ENCODE measurements at regions not wholly inside any gene's neighbourhood (a gene's known extent, or its start where the extent isn't known, plus 50 kb on each side); places are given as distances from the start of the nearest gene placed in this dataset.

DNA sequence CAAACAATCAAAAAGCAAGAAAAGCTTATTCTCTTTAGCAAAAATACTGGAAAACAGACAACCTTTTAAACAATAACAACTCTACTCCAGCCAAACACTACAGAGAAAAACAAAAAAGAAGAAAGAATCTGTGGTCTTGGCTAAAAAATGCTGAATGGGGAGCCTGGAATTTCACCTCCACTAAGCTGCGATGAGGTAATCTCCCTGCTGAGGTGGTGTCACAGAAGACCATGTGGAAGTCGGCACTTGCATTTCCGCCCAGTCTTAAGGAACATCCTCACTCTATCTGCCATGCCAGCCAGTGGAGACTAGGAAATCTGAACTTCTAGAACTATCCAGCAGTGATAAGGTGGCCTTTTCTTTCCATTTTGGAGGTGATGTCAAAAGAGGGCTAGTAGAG, 1026.8 kb upstream of the EPHA7 start:
- no peak for DNase-seq (ENCODE audit: low read depth, low spot score)
- Histone ChIP-seq H4K20me1 (replicated peaks; ENCODE audit: control insufficient read depth, extremely low read depth, insufficient read depth, low read length) (no peaks in the 10 kb centered on the region), H3K36me3 (ENCODE audit: control insufficient read depth in 2 of 2, extremely low read depth in 1 of 2, insufficient read depth in 2 of 2, low read length in 2 of 2) (no peaks in the 10 kb centered on the region), H3K27ac (ENCODE audit: insufficient read depth, low read depth, low read length) (no peak overlapping the region), H3K9me1 (replicated peaks; ENCODE audit: control insufficient read depth, extremely low read depth, insufficient read depth, low read length) (no peaks in the 10 kb centered on the region), H2AFZ (ENCODE audit: low read depth, low read length) (no peak overlapping the region), H3K4me2 (ENCODE audit: insufficient read depth, low read length) (no peak overlapping the region), H3K9ac (replicated peaks; ENCODE audit: extremely low read depth, insufficient read depth, low read length) (no peak overlapping the region), H3K4me3 (replicated peaks in 1 of 3; ENCODE audit: insufficient read depth in 1 of 3, low read depth in 1 of 3, low read length in 3 of 3) (no peak overlapping the region), H3K4me1 (ENCODE audit: control insufficient read depth, extremely low read depth, insufficient read depth, low read length) (no peaks in the 10 kb centered on the region), H3K9me3 (replicated peaks; ENCODE audit: control insufficient read depth, insufficient read depth, low read length) (no peaks in the 10 kb centered on the region), H3K79me2 (ENCODE audit: control insufficient read depth, insufficient read depth, low read length) (no peaks in the 10 kb centered on the region), H3K27me3 (ENCODE audit: control insufficient read depth in 2 of 2, insufficient read depth in 2 of 2, low read length in 2 of 2) (no peaks in the 10 kb centered on the region)
- no TSS peak for BruUV-seq (replicated peaks)
- no peak for TF ChIP-seq EZH2 (IDR thresholded peaks at IDR 0.05; ENCODE audit: borderline replicate concordance, low read depth, low read length, severe bottlenecking)
- TF ChIP-seq, protein P1, sequence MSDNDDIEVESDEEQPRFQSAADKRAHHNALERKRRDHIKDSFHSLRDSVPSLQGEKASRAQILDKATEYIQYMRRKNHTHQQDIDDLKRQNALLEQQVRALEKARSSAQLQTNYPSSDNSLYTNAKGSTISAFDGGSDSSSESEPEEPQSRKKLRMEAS (IDR thresholded peaks at IDR 0.05; ENCODE audit: insufficient read depth, insufficient read length) = no peak
- no peak for TF ChIP-seq JUN (IDR thresholded peaks at IDR 0.05; ENCODE audit: borderline replicate concordance, insufficient read depth, insufficient read length, low read depth)
- TF ChIP-seq MYC (IDR thresholded peaks at IDR 0.05; ENCODE audit: low read depth, low read length) = no peak
- no peak for TF ChIP-seq POLR2A (IDR thresholded peaks at IDR 0.05; ENCODE audit: low read depth, low read length)
- TF ChIP-seq POLR2AphosphoS5 (IDR thresholded peaks at IDR 0.05; ENCODE audit: insufficient read depth, low read depth, low read length) = no peak
- TF ChIP-seq, protein P2, sequence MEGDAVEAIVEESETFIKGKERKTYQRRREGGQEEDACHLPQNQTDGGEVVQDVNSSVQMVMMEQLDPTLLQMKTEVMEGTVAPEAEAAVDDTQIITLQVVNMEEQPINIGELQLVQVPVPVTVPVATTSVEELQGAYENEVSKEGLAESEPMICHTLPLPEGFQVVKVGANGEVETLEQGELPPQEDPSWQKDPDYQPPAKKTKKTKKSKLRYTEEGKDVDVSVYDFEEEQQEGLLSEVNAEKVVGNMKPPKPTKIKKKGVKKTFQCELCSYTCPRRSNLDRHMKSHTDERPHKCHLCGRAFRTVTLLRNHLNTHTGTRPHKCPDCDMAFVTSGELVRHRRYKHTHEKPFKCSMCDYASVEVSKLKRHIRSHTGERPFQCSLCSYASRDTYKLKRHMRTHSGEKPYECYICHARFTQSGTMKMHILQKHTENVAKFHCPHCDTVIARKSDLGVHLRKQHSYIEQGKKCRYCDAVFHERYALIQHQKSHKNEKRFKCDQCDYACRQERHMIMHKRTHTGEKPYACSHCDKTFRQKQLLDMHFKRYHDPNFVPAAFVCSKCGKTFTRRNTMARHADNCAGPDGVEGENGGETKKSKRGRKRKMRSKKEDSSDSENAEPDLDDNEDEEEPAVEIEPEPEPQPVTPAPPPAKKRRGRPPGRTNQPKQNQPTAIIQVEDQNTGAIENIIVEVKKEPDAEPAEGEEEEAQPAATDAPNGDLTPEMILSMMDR (IDR thresholded peaks at IDR 0.05; ENCODE audit: extremely low read depth in 1 of 2, insufficient read depth in 1 of 2, low read depth in 1 of 2, low read length in 2 of 2) = no peak
- TF ChIP-seq GATA2 (IDR thresholded peaks at IDR 0.05; ENCODE audit: insufficient read depth, insufficient read length, low read depth, low read length) = no peak
- no peak for TF ChIP-seq FOS (IDR thresholded peaks at IDR 0.05; ENCODE audit: borderline replicate concordance, insufficient read depth, low read length)
- no peak for FAIRE-seq
- ChIA-PET CTCF (no interaction called here), POLR2A (no interaction called here)
- intact Hi-C loops (cut with micrococcal nuclease) = no loop called here
- dilution Hi-C loops (cut with MboI; ENCODE audit: extremely low pct_ligation_motif_present, low sequenced_read_pairs) = no loop called here
